AG04450 (cell line): ENCODE measurements at regions not wholly inside any gene's neighbourhood (a gene's known extent, or its start where the extent isn't known, plus 50 kb on each side); places are given as distances from the start of the nearest gene placed in this dataset.

Experiments used
- CTCF ChIA-PET: fragments of 300-600, 350-600 bp; formaldehyde crosslinking; extraction: SDS; loops from one replicate; lab custom pipeline; 2022; ENCODE audit warnings: antibody characterized with exemption, inconsistent platforms; lab: Charles Lee
- POLR2A ChIA-PET: fragments of 350-600 bp; formaldehyde crosslinking; extraction: SDS; loops from one replicate; lab custom pipeline; 2021; ENCODE audit warnings: antibody characterized with exemption, inconsistent platforms; lab: Yijun Ruan, JAX
- DNase-seq: peaks from one replicate; pipeline ENCODE4 v3.0.0-alpha.2; 2011; ENCODE audit warnings: low read depth, low spot score
- H3K27ac ChIP-seq: one replicate; pipeline ENCODE4 v1.5.1; 2012; ENCODE audit warnings: low read depth, low read length, control low read depth
- H3K27me3 ChIP-seq: one replicate; pipeline ENCODE4 v1.6.0; 2012; ENCODE audit warnings: low read length; ENCODE audit not compliant: control insufficient read depth, insufficient read depth
- H3K4me3 ChIP-seq: 2 replicates; pipeline ENCODE4 v1.5.1; 2011; ENCODE audit warnings: mild to moderate bottlenecking, low read depth, low read length, control low read depth
- H3K9me3 ChIP-seq: 2 replicates; pipeline ENCODE4 v1.5.1; 2012; ENCODE audit warnings: low read length; ENCODE audit not compliant: control insufficient read depth, insufficient read depth
- CTCF ChIP-seq: IDR thresholded peaks from 2 replicates; pipeline ENCODE4 v1.5.1; 2011; ENCODE audit warnings: low read depth, low read length, control low read depth, inconsistent platforms

- TF ChIP-seq CTCF = no peak
- ChIA-PET CTCF (no interaction called here), POLR2A (no interaction called here)
- H3K4me3 ChIP-seq = no peak overlapping the region
- H3K27me3 ChIP-seq = no peaks in the 10 kb centered on the region
- no peak for DNase-seq
- peaks cover 8% of the 10 kb centered on the region for H3K9me3 ChIP-seq
- H3K27ac ChIP-seq = no peak overlapping the region
Measured at GRCh38 chr4:63308697-63309096, 1100.6 kb downstream of the TECRL start.

GRCh38 chr4:63302792-63303191, 1106.5 kb downstream of the TECRL start:
- ChIA-PET CTCF (no interaction called here), POLR2A (no interaction called here)
- Histone ChIP-seq H3K27ac (no peak overlapping the region), H3K27me3 (no peaks in the 10 kb centered on the region), H3K4me3 (no peak overlapping the region), H3K9me3 (peaks cover 6% of the 10 kb centered on the region; the same call in 1 of the 2 replicates)
- TF ChIP-seq CTCF = no peak
- DNase-seq = no peak

GRCh38 chr4:63302078-63302477, 1107.2 kb downstream of the TECRL start:
- H3K27ac ChIP-seq = no peak overlapping the region
- DNase-seq = no peak
- TF ChIP-seq CTCF = no peak
- no peaks in the 10 kb centered on the region for H3K27me3 ChIP-seq
- ChIA-PET POLR2A (no interaction called here), CTCF (no interaction called here)
- no peak overlapping the region for H3K4me3 ChIP-seq
- H3K9me3 ChIP-seq = peaks cover 6% of the 10 kb centered on the region; the same call in 1 of the 2 replicates

GRCh38 chr4:63296773-63297172, 1112.5 kb downstream of the TECRL start:
- CTCF ChIA-PET = no interaction called here
- Histone ChIP-seq H3K4me3 (no peak overlapping the region), H3K27me3 (no peaks in the 10 kb centered on the region), H3K9me3 (no peaks in the 10 kb centered on the region), H3K27ac (no peak overlapping the region)
- no peak for TF ChIP-seq CTCF
- DNase-seq = no peak
- POLR2A ChIA-PET = no interaction called here

GRCh38 chr4:63275491-63275890, 1133.8 kb downstream of the TECRL start:
- ChIA-PET CTCF (no interaction called here), POLR2A (no interaction called here)

More at GRCh38 chr4:63275491-63275890, 1133.8 kb downstream of the TECRL start:
- no peak for TF ChIP-seq CTCF
- no peak for DNase-seq
- H3K4me3 ChIP-seq = no peak overlapping the region
- H3K27ac ChIP-seq = no peak overlapping the region
- H3K27me3 ChIP-seq = no peaks in the 10 kb centered on the region
- H3K9me3 ChIP-seq = peaks cover 15% of the 10 kb centered on the region
